Smooth muscle cell (in vitro differentiated cells): ENCODE measurements at regions not wholly inside any gene's neighbourhood (a gene's known extent, or its start where the extent isn't known, plus 50 kb on each side); places are given as distances from the start of the nearest gene placed in this dataset.

Source experiments
- DNase-seq: peaks from one replicate; lab custom pipeline; 2025; ENCODE audit not compliant: unreplicated experiment; lab: John Stamatoyannopoulos, UW
- H2AFZ ChIP-seq: fragments of 200-600 bp; sonication (generic); 2 replicates; pipeline ENCODE4 v1.6.0; 2016; ENCODE audit warnings: antibody characterized with exemption, low read depth, mild to moderate bottlenecking
- H3F3A ChIP-seq: fragments of 200-600 bp; sonication (generic); 2 replicates; pipeline ENCODE4 v1.6.0; 2017; ENCODE audit warnings: antibody characterized with exemption, low read depth
- H3K27ac ChIP-seq: fragments of 200-600 bp; sonication (generic); 2 replicates; pipeline ENCODE4 v1.5.1; 2016; ENCODE audit warnings: low read depth, mild to moderate bottlenecking
- H3K27me3 ChIP-seq: fragments of 200-600 bp; sonication (generic); 2 replicates; pipeline ENCODE4 v1.6.1; 2016; ENCODE audit warnings: low read depth, mild to moderate bottlenecking
- H3K36me3 ChIP-seq: fragments of 200-600 bp; sonication (generic); 2 replicates; pipeline ENCODE4 v1.5.1; 2016; ENCODE audit warnings: low read depth
- H3K4me1 ChIP-seq: fragments of 200-600 bp; sonication (generic); 2 replicates; pipeline ENCODE4 v1.5.1; 2016; ENCODE audit warnings: low read depth
- H3K4me2 ChIP-seq: fragments of 200-600 bp; sonication (generic); 2 replicates; pipeline ENCODE4 v1.6.0; 2016; ENCODE audit warnings: mild to moderate bottlenecking
- H3K4me3 ChIP-seq: fragments of 200-600 bp; sonication (generic); 2 replicates; pipeline ENCODE4 v1.5.1; 2016; ENCODE audit warnings: mild to moderate bottlenecking
- H3K79me2 ChIP-seq: fragments of 200-600 bp; sonication (generic); 2 replicates; pipeline ENCODE4 v1.6.0; 2016; ENCODE audit warnings: low read depth, mild to moderate bottlenecking
- H3K9ac ChIP-seq: fragments of 200-600 bp; sonication (generic); 2 replicates; pipeline ENCODE4 v1.6.0; 2016; ENCODE audit warnings: low read depth
- H3K9me3 ChIP-seq: fragments of 200-600 bp; sonication (generic); replicated peaks from 2 replicates; pipeline ENCODE4 v1.5.1; 2016; ENCODE audit warnings: low read depth
- H4K20me1 ChIP-seq: fragments of 200-600 bp; sonication (generic); 2 replicates; pipeline ENCODE4 v1.6.0; 2016; ENCODE audit warnings: low read depth
- WGBS: methylation state at CpG from one replicate; pipeline ENCODE4 v1.1.7; 2016; ENCODE audit warnings: low lambda C conversion rate; 5-methylcytosine and 5-hydroxymethylcytosine counted together
- TF ChIP-seq, protein P1 (sequence below): fragments of 200-600 bp; sonication (generic); IDR thresholded peaks from 2 replicates; pipeline ENCODE4 v1.5.1; 2017; ENCODE audit warnings: borderline replicate concordance, mild to moderate bottlenecking, antibody characterized with exemption; ENCODE audit not compliant: insufficient read depth, poor library complexity, severe bottlenecking

DNA sequence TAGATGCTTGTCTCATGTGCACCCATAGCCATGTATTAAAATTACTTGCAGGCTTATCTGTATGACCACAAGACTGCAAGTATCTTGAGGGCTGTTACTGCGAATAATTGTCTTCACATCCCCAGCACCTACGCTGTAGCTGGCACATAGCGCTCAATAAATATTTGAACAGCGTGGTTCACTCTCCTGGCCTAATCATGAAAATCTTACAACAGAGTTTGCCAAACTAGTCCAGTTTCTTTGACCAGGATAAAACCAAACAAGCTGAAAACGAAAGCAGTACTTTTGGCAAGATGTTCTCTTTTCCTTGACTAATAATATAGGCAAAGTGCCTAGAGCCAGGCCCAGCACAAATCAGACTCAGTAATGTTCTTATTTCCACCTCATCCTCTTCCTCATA, 106.7 kb downstream of the RPS29 start:
- H3K9ac ChIP-seq, result no peak overlapping the region
- no peaks in the 10 kb centered on the region for H3K79me2 ChIP-seq
- no peaks in the 10 kb centered on the region for H3K36me3 ChIP-seq
- 84% methylated on average over 5 of the region's 5 CpGs for WGBS
- no peak for DNase-seq
- H3F3A ChIP-seq, result no peaks in the 10 kb centered on the region
- H4K20me1 ChIP-seq, result no peaks in the 10 kb centered on the region
- no peaks in the 10 kb centered on the region for H3K27me3 ChIP-seq
- no peaks in the 10 kb centered on the region for H3K4me1 ChIP-seq
- no peak overlapping the region for H2AFZ ChIP-seq
- no peak overlapping the region for H3K4me3 ChIP-seq
- H3K27ac ChIP-seq, result no peak overlapping the region
- no peak overlapping the region for H3K4me2 ChIP-seq
- no peaks in the 10 kb centered on the region for H3K9me3 ChIP-seq
- TF ChIP-seq, protein P1, sequence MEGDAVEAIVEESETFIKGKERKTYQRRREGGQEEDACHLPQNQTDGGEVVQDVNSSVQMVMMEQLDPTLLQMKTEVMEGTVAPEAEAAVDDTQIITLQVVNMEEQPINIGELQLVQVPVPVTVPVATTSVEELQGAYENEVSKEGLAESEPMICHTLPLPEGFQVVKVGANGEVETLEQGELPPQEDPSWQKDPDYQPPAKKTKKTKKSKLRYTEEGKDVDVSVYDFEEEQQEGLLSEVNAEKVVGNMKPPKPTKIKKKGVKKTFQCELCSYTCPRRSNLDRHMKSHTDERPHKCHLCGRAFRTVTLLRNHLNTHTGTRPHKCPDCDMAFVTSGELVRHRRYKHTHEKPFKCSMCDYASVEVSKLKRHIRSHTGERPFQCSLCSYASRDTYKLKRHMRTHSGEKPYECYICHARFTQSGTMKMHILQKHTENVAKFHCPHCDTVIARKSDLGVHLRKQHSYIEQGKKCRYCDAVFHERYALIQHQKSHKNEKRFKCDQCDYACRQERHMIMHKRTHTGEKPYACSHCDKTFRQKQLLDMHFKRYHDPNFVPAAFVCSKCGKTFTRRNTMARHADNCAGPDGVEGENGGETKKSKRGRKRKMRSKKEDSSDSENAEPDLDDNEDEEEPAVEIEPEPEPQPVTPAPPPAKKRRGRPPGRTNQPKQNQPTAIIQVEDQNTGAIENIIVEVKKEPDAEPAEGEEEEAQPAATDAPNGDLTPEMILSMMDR, result no peak

DNA sequence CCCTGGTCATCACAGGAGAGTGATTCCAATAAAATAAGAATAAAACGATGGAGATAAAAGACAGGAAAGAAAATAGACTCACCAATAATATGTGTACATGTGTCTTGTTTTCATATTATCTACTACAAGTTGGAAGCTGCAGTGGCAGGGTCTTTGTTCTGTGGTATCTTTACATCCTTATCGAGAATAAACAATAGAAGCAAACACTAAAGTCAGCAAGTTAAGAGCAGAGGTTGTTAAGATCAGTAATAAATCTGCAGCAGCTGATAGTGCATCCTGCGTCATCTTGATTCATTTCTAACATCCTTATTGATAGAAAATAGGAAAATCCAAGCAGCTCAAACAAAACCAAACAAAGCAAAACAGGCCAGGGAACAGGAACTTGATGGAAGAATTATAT, 107.4 kb downstream of the RPS29 start:
- no peak overlapping the region for H2AFZ ChIP-seq
- H3K4me1 ChIP-seq, result no peaks in the 10 kb centered on the region
- H3K4me2 ChIP-seq, result no peak overlapping the region
- H3K79me2 ChIP-seq, result no peaks in the 10 kb centered on the region
- no peaks in the 10 kb centered on the region for H3K9me3 ChIP-seq
- DNase-seq, result no peak
- H3K4me3 ChIP-seq, result no peak overlapping the region
- H3F3A ChIP-seq, result no peaks in the 10 kb centered on the region
- TF ChIP-seq, protein P1, result no peak
- no peak overlapping the region for H3K27ac ChIP-seq
- H3K36me3 ChIP-seq, result no peaks in the 10 kb centered on the region
- H4K20me1 ChIP-seq, result no peaks in the 10 kb centered on the region
- 68% methylated on average over 3 of the region's 3 CpGs for WGBS
- no peak overlapping the region for H3K9ac ChIP-seq
- no peaks in the 10 kb centered on the region for H3K27me3 ChIP-seq

DNA sequence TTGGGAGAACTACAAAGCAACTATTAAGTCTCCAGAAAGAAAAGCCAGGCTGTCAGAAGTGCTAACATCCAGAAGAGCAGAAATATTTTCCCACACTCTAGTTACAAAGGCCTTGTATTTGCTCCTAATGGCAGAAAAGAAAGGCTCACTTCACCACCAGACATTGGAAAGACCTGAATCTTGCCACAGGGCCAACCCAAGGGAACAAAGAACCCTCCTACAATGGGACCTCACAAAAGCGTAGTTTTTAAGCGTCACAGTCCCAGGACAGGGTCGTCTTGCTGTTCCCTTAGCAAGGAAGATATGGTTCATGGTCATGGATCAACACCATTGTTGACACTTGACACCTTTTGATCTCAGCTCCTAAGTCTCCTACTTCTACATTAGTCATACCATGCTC, 119.1 kb downstream of the RPS29 start:
- H3K9me3 ChIP-seq, result no peaks in the 10 kb centered on the region
- H4K20me1 ChIP-seq, result no peaks in the 10 kb centered on the region
- H3K27ac ChIP-seq, result no peak overlapping the region
- H3K9ac ChIP-seq, result no peak overlapping the region
- H3K4me3 ChIP-seq, result no peak overlapping the region
- TF ChIP-seq, protein P1, result no peak
- no peaks in the 10 kb centered on the region for H3F3A ChIP-seq
- H3K4me1 ChIP-seq, result no peaks in the 10 kb centered on the region
- DNase-seq, result no peak
- H3K79me2 ChIP-seq, result no peaks in the 10 kb centered on the region
- H3K27me3 ChIP-seq, result no peaks in the 10 kb centered on the region
- 91% methylated on average over 3 of the region's 3 CpGs for WGBS
- H2AFZ ChIP-seq, result no peak overlapping the region
- H3K4me2 ChIP-seq, result no peak overlapping the region
- H3K36me3 ChIP-seq, result no peaks in the 10 kb centered on the region

DNA sequence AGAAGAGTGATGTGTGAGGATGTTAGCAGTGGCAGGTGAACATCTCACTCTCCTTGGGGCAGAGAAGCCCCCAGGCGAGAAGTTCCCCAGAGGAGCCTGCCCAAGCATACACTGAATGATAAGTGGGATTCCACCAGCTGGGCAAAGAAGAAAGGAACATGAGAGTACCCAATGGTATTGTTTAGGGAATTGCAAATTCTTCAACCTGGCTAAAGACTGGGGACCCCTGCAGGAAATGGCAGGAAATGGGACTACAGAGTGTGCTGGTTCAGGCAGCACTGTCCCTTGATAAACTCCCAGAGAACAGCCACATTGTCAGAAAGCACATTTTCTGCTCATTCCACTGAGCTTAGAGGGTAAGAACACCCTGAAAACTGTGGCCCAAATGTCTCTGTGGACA, 121.3 kb downstream of the RPS29 start:
- TF ChIP-seq, protein P1, result peak; percentile 8
- Histone ChIP-seq H3K27ac (no peak overlapping the region), H3K9me3 (no peaks in the 10 kb centered on the region), H3K9ac (no peak overlapping the region), H3F3A (no peaks in the 10 kb centered on the region), H4K20me1 (no peaks in the 10 kb centered on the region), H3K27me3 (no peaks in the 10 kb centered on the region), H3K36me3 (no peaks in the 10 kb centered on the region), H3K4me2 (no peak overlapping the region), H3K79me2 (no peaks in the 10 kb centered on the region), H3K4me3 (no peak overlapping the region), H3K4me1 (no peaks in the 10 kb centered on the region), H2AFZ (no peak overlapping the region)
- no peak for DNase-seq
- WGBS, result 93% methylated on average over 1 of the region's 1 CpG
